HT-29 (cell line): ENCODE measurements at regions not wholly inside any gene's neighbourhood (a gene's known extent, or its start where the extent isn't known, plus 50 kb on each side); places are given as distances from the start of the nearest gene placed in this dataset.
"Not testable (repeated sequence)": the region's sequence is repeated elsewhere in the genome, so short reads cannot be mapped to it uniquely, and the experiment has no call there.

Experiments
- DNase-seq: peaks from one replicate; pipeline ENCODE4 v3.0.0-alpha.2; 2015; ENCODE audit warnings: low spot score

- no peak for DNase-seq
Observed at GRCh38 chrX:7515681-7516413, 327.1 kb upstream of the VCX start.

- no peak for DNase-seq
Observed at GRCh38 chrX:7514871-7515599, 327.9 kb upstream of the VCX start.

GRCh38 chrX:7512845-7513244 lies 330.1 kb upstream of the VCX start:
- DNase-seq, result no peak

- no peak for DNase-seq
Observed at GRCh38 chrX:7503251-7503650, 339.7 kb upstream of the VCX start.

GRCh38 chrX:7500386-7500785 lies 342.6 kb upstream of the VCX start:
- DNase-seq, result no peak

GRCh38 chrX:7486505-7486904 lies 338.6 kb upstream of the PUDP start:
- no peak for DNase-seq

- no peak for DNase-seq
Observed at GRCh38 chrX:7485061-7485460, 337.1 kb upstream of the PUDP start.

GRCh38 chrX:7480721-7481120 lies 332.8 kb upstream of the PUDP start:
- DNase-seq, result no peak

GRCh38 chrX:7462110-7462509 lies 314.2 kb upstream of the PUDP start:
- no peak for DNase-seq

GRCh38 chrX:7461051-7461450 lies 313.1 kb upstream of the PUDP start:
- not testable (repeated sequence) for DNase-seq

GRCh38 chrX:7447801-7448499 lies 300.0 kb upstream of the PUDP start:
- DNase-seq, result no peak

- no peak for DNase-seq
Observed at GRCh38 chrX:7446815-7447214, 298.9 kb upstream of the PUDP start.

- DNase-seq, result no peak
Observed at GRCh38 chrX:7444967-7445366, 297.0 kb upstream of the PUDP start.

GRCh38 chrX:7441586-7441985 lies 293.6 kb upstream of the PUDP start:
- no peak for DNase-seq

- DNase-seq, result no peak
Observed at GRCh38 chrX:7435822-7436221, 287.9 kb upstream of the PUDP start.

GRCh38 chrX:7432901-7433300 lies 284.9 kb upstream of the PUDP start:
- DNase-seq, result no peak

GRCh38 chrX:7420717-7421116 lies 272.8 kb upstream of the PUDP start:
- no peak for DNase-seq

- DNase-seq, result no peak
Observed at GRCh38 chrX:7414753-7415152, 266.8 kb upstream of the PUDP start.

GRCh38 chrX:7412840-7413239 lies 264.9 kb upstream of the PUDP start:
- no peak for DNase-seq

- DNase-seq, result no peak
Observed at GRCh38 chrX:7409866-7410265, 261.9 kb upstream of the PUDP start.

- DNase-seq, result no peak
Observed at GRCh38 chrX:7399373-7399772, 251.4 kb upstream of the PUDP start.

- no peak for DNase-seq
Observed at GRCh38 chrX:7390441-7390840, 242.5 kb upstream of the PUDP start.

- no peak for DNase-seq
Observed at GRCh38 chrX:7389576-7389975, 241.6 kb upstream of the PUDP start.
